ENCODE measurements at regions not wholly inside any gene's neighbourhood (a gene's known extent, or its start where the extent isn't known, plus 50 kb on each side); places are given as distances from the start of the nearest gene placed in this dataset.
"Not testable (repeated sequence)": the region's sequence is repeated elsewhere in the genome, so short reads cannot be mapped to it uniquely, and the experiment has no call there.

GRCh38 chr16:10258930-10259603, 76.8 kb upstream of the GRIN2A start:
- H3K27ac ChIP-seq (ENCODE audit: low read depth, low read length); H3K4me3 ChIP-seq (ENCODE audit: low read length); H3K9ac ChIP-seq (ENCODE audit: low read length); H3K36me3 ChIP-seq (ENCODE audit: control insufficient read depth, insufficient read depth, low read length); H3K4me1 ChIP-seq (ENCODE audit: control insufficient read depth, insufficient read depth, low read length); H3K27me3 ChIP-seq (ENCODE audit: control insufficient read depth, insufficient read depth, low read length): not testable (repeated sequence)

GRCh38 chr16:10261077-10261476, 78.8 kb upstream of the GRIN2A start:
- Histone ChIP-seq H3K27ac (ENCODE audit: low read depth, low read length) (no peak overlapping the region), H3K27me3 (ENCODE audit: control insufficient read depth, insufficient read depth, low read length) (no peaks in the 10 kb centered on the region), H3K4me1 (ENCODE audit: control insufficient read depth, insufficient read depth, low read length) (no peaks in the 10 kb centered on the region), H3K36me3 (ENCODE audit: control insufficient read depth, insufficient read depth, low read length) (no peaks in the 10 kb centered on the region), H3K9ac (ENCODE audit: low read length) (no peak overlapping the region), H3K4me3 (ENCODE audit: low read length) (no peak overlapping the region)

GRCh38 chr16:10261526-10261925, 79.3 kb upstream of the GRIN2A start:
- not testable (repeated sequence) for H3K36me3 ChIP-seq (ENCODE audit: control insufficient read depth, insufficient read depth, low read length); H3K27me3 ChIP-seq (ENCODE audit: control insufficient read depth, insufficient read depth, low read length); H3K9ac ChIP-seq (ENCODE audit: low read length); H3K4me1 ChIP-seq (ENCODE audit: control insufficient read depth, insufficient read depth, low read length); H3K27ac ChIP-seq (ENCODE audit: low read depth, low read length); H3K4me3 ChIP-seq (ENCODE audit: low read length)

GRCh38 chr16:10262377-10263132, 80.3 kb upstream of the GRIN2A start:
- H3K4me1 ChIP-seq (ENCODE audit: control insufficient read depth, insufficient read depth, low read length) = no peaks in the 10 kb centered on the region
- H3K9ac ChIP-seq (ENCODE audit: low read length) = no peak overlapping the region
- no peaks in the 10 kb centered on the region for H3K27me3 ChIP-seq (ENCODE audit: control insufficient read depth, insufficient read depth, low read length)
- no peak overlapping the region for H3K27ac ChIP-seq (ENCODE audit: low read depth, low read length)
- no peaks in the 10 kb centered on the region for H3K36me3 ChIP-seq (ENCODE audit: control insufficient read depth, insufficient read depth, low read length)
- H3K4me3 ChIP-seq (ENCODE audit: low read length) = no peak overlapping the region

GRCh38 chr16:10265770-10266615, 83.8 kb upstream of the GRIN2A start:
- Histone ChIP-seq H3K4me1 (ENCODE audit: control insufficient read depth, insufficient read depth, low read length) (no peaks in the 10 kb centered on the region), H3K27me3 (ENCODE audit: control insufficient read depth, insufficient read depth, low read length) (no peaks in the 10 kb centered on the region), H3K4me3 (ENCODE audit: low read length) (no peak overlapping the region), H3K9ac (ENCODE audit: low read length) (no peak overlapping the region), H3K36me3 (ENCODE audit: control insufficient read depth, insufficient read depth, low read length) (no peaks in the 10 kb centered on the region), H3K27ac (ENCODE audit: low read depth, low read length) (no peak overlapping the region)

- Histone ChIP-seq H3K27ac (ENCODE audit: low read depth, low read length) (no peak overlapping the region), H3K4me3 (ENCODE audit: low read length) (no peak overlapping the region)
These were observed 84.6 kb upstream of the GRIN2A start for GRCh38 chr16:10266809-10267208.

GRCh38 chr16:10269632-10270031, 87.4 kb upstream of the GRIN2A start:
- H3K27me3 ChIP-seq (ENCODE audit: control insufficient read depth, insufficient read depth, low read length) = no peaks in the 10 kb centered on the region
- H3K36me3 ChIP-seq (ENCODE audit: control insufficient read depth, insufficient read depth, low read length) = no peaks in the 10 kb centered on the region
- no peak overlapping the region for H3K9ac ChIP-seq (ENCODE audit: low read length)
- no peaks in the 10 kb centered on the region for H3K4me1 ChIP-seq (ENCODE audit: control insufficient read depth, insufficient read depth, low read length)
- no peak overlapping the region for H3K27ac ChIP-seq (ENCODE audit: low read depth, low read length)
- H3K4me3 ChIP-seq (ENCODE audit: low read length) = no peak overlapping the region

More at GRCh38 chr16:10266809-10267208, 84.6 kb upstream of the GRIN2A start:
- no peaks in the 10 kb centered on the region for H3K36me3 ChIP-seq (ENCODE audit: control insufficient read depth, insufficient read depth, low read length)
- H3K4me1 ChIP-seq (ENCODE audit: control insufficient read depth, insufficient read depth, low read length) = no peaks in the 10 kb centered on the region
- H3K27me3 ChIP-seq (ENCODE audit: control insufficient read depth, insufficient read depth, low read length) = no peaks in the 10 kb centered on the region
- H3K9ac ChIP-seq (ENCODE audit: low read length) = no peak overlapping the region

GRCh38 chr16:10272250-10272854, 90.1 kb upstream of the GRIN2A start:
- not testable (repeated sequence) for H3K4me3 ChIP-seq (ENCODE audit: low read length); H3K9ac ChIP-seq (ENCODE audit: low read length); H3K4me1 ChIP-seq (ENCODE audit: control insufficient read depth, insufficient read depth, low read length); H3K27ac ChIP-seq (ENCODE audit: low read depth, low read length); H3K36me3 ChIP-seq (ENCODE audit: control insufficient read depth, insufficient read depth, low read length); H3K27me3 ChIP-seq (ENCODE audit: control insufficient read depth, insufficient read depth, low read length)

- not testable (repeated sequence) for H3K4me3 ChIP-seq (ENCODE audit: low read length); H3K36me3 ChIP-seq (ENCODE audit: control insufficient read depth, insufficient read depth, low read length); H3K9ac ChIP-seq (ENCODE audit: low read length); H3K4me1 ChIP-seq (ENCODE audit: control insufficient read depth, insufficient read depth, low read length); H3K27ac ChIP-seq (ENCODE audit: low read depth, low read length); H3K27me3 ChIP-seq (ENCODE audit: control insufficient read depth, insufficient read depth, low read length)
These were observed 93.2 kb upstream of the GRIN2A start for GRCh38 chr16:10275214-10275996.

GRCh38 chr16:10277597-10277996, 95.4 kb upstream of the GRIN2A start:
- H3K27ac ChIP-seq (ENCODE audit: low read depth, low read length) = no peak overlapping the region
- H3K4me3 ChIP-seq (ENCODE audit: low read length) = no peak overlapping the region
- no peak overlapping the region for H3K9ac ChIP-seq (ENCODE audit: low read length)
- no peaks in the 10 kb centered on the region for H3K4me1 ChIP-seq (ENCODE audit: control insufficient read depth, insufficient read depth, low read length)
- no peaks in the 10 kb centered on the region for H3K27me3 ChIP-seq (ENCODE audit: control insufficient read depth, insufficient read depth, low read length)
- H3K36me3 ChIP-seq (ENCODE audit: control insufficient read depth, insufficient read depth, low read length) = no peaks in the 10 kb centered on the region

GRCh38 chr16:10280262-10281170, 98.3 kb upstream of the GRIN2A start:
- Histone ChIP-seq H3K27me3 (ENCODE audit: control insufficient read depth, insufficient read depth, low read length) (no peaks in the 10 kb centered on the region), H3K27ac (ENCODE audit: low read depth, low read length) (no peak overlapping the region), H3K4me3 (ENCODE audit: low read length) (no peak overlapping the region), H3K9ac (ENCODE audit: low read length) (no peak overlapping the region), H3K4me1 (ENCODE audit: control insufficient read depth, insufficient read depth, low read length) (no peaks in the 10 kb centered on the region), H3K36me3 (ENCODE audit: control insufficient read depth, insufficient read depth, low read length) (no peaks in the 10 kb centered on the region)
